Body of pancreas (tissue), 4 donors: ENCODE measurements at regions not wholly inside any gene's neighbourhood (a gene's known extent, or its start where the extent isn't known, plus 50 kb on each side); places are given as distances from the start of the nearest gene placed in this dataset.

Experiments used
- ATAC-seq: fragments of 150-250 bp; one replicate; pipeline ENCODE4 v1.9.1; 2016
- DNase-seq, 4 donors: peaks; one replicate each; pipeline ENCODE4 v3.0.0-alpha.2; 2019
- H3K27ac ChIP-seq, 4 donors: fragments of 200-600 bp; sonication (generic); 1 replicate in 3 of 4; 2 replicates in 1 of 4; pipeline versions ENCODE4 v1.5.1 to v1.6.1; 2016 to 2019; ENCODE audit warnings: mild to moderate bottlenecking in 1 of 4, mixed read lengths in 1 of 4, moderate library complexity in 1 of 4
- H3K27me3 ChIP-seq, 2 donors: fragments of 200-600 bp; sonication (generic); one replicate each; pipeline ENCODE4 v1.6.0; 2016; ENCODE audit warnings: mild to moderate bottlenecking in 1 of 2
- H3K36me3 ChIP-seq, 2 donors: fragments of 200-600 bp; sonication (generic); replicated peaks in 1 of 2; 2 replicates each; pipeline ENCODE4 v1.5.1; 2016; ENCODE audit warnings: low read depth in 2 of 2; ENCODE audit not compliant: insufficient read depth in 1 of 2
- H3K4me1 ChIP-seq: fragments of 200-600 bp; sonication (generic); one replicate; pipeline ENCODE4 v1.6.0; 2016
- H3K4me3 ChIP-seq, 2 donors: fragments of 200-600 bp; sonication (generic); 1 replicate in 1 of 2; 2 replicates in 1 of 2; pipeline ENCODE4 v1.5.1; 2016 to 2019
- H3K9me3 ChIP-seq, 3 donors: fragments of 200-600 bp; sonication (generic); 1 replicate in 2 of 3; 2 replicates in 1 of 3; pipeline ENCODE4 v1.5.1; 2016
- POLR2A ChIP-seq, 3 donors: fragments of 450-650 bp; IDR thresholded peaks; one replicate each; pipeline ENCODE4 v1.6.1; 2016; ENCODE audit warnings: antibody characterized with exemption in 3 of 3, mild to moderate bottlenecking in 2 of 3
- WGBS, 2 donors: methylation state at CpG; one replicate each; pipeline ENCODE4 v1.1.5; 2017; 5-methylcytosine and 5-hydroxymethylcytosine counted together
- intact Hi-C: fragments of 100-400 bp; cut with DNase I; formaldehyde crosslinking; loops from one replicate; pipeline ENCODE4 v1.15.1; 2023
- TF ChIP-seq, protein P1 (sequence below), 7 experiments: fragments of 450-650 bp in 4 of 7; fragments of 200-600 bp in 3 of 7; sonication (generic) in 3 of 7; IDR thresholded peaks; one replicate each; pipeline ENCODE4 v1.5.1; 2016 to 2019; ENCODE audit warnings: antibody characterized with exemption in 7 of 7

DNA sequence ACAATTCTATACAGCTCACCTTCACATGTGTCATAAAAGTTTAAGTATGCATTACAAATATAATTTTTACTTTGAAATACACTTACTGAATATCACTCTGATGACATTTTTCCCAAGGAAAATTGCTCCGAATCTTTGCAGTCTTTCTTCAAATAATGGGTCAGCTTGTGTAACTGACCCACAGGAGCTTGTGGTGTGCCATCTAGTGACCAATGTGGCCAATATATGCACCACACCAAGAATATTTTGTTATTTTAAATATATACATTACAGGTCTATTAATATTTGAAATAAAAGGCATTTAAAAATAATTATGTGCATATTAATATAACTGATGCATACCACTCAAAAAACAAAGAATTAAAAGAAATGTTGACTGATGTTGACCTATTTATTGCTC is 271.4 kb downstream of the TBX15 start:
- TF ChIP-seq, protein P1, sequence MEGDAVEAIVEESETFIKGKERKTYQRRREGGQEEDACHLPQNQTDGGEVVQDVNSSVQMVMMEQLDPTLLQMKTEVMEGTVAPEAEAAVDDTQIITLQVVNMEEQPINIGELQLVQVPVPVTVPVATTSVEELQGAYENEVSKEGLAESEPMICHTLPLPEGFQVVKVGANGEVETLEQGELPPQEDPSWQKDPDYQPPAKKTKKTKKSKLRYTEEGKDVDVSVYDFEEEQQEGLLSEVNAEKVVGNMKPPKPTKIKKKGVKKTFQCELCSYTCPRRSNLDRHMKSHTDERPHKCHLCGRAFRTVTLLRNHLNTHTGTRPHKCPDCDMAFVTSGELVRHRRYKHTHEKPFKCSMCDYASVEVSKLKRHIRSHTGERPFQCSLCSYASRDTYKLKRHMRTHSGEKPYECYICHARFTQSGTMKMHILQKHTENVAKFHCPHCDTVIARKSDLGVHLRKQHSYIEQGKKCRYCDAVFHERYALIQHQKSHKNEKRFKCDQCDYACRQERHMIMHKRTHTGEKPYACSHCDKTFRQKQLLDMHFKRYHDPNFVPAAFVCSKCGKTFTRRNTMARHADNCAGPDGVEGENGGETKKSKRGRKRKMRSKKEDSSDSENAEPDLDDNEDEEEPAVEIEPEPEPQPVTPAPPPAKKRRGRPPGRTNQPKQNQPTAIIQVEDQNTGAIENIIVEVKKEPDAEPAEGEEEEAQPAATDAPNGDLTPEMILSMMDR (IDR thresholded peaks at IDR 0.05) = peak in 6 of 7 experiments; percentile 11 to 43 (median 20)
- no peak for TF ChIP-seq POLR2A (IDR thresholded peaks at IDR 0.05)
- 34 to 37% methylated on average over 1 of the region's 1 CpG for WGBS, 2 donors
- intact Hi-C loops = no loop called here
- H3K4me3 ChIP-seq = no peak overlapping the region
- no peaks in the 10 kb centered on the region for H3K27me3 ChIP-seq
- ATAC-seq = no peak
- peak in 2 of 4 donors; percentile 3 to 13 for DNase-seq
- H3K36me3 ChIP-seq = no peaks in the 10 kb centered on the region
- H3K27ac ChIP-seq = no peak overlapping the region
- no peaks in the 10 kb centered on the region for H3K9me3 ChIP-seq
- no peaks in the 10 kb centered on the region for H3K4me1 ChIP-seq

DNA sequence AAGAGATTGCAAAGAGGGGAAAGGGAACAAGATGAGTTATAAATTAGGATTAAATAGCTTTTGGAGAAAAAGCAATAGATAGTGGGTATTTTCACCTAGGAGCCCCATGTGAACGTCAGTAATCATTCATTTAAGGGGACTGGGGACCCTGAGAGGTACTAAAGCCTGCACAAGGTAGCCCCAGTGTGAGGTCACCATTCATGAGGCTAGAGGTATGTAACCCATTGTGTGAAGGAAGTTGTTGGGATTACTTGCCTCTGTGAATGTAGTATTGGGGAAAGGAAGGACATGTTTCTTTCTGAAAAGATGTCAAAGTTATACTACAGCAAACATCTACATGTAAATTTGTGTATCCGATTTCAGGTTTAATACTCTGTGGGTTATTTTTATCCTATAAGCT is 276.8 kb downstream of the TBX15 start:
- TF ChIP-seq POLR2A (IDR thresholded peaks at IDR 0.05) = no peak
- TF ChIP-seq, protein P1 (IDR thresholded peaks at IDR 0.05) = no peak
- no peak for ATAC-seq
- H3K27ac ChIP-seq = no peak overlapping the region
- intact Hi-C loops = no loop called here
- H3K36me3 ChIP-seq = no peaks in the 10 kb centered on the region
- no peaks in the 10 kb centered on the region for H3K9me3 ChIP-seq
- DNase-seq = no peak
- no peaks in the 10 kb centered on the region for H3K27me3 ChIP-seq
- H3K4me1 ChIP-seq = no peaks in the 10 kb centered on the region
- no peak overlapping the region for H3K4me3 ChIP-seq
- WGBS, 2 donors = 28 to 49% methylated on average over 2 of the region's 2 CpGs

DNA sequence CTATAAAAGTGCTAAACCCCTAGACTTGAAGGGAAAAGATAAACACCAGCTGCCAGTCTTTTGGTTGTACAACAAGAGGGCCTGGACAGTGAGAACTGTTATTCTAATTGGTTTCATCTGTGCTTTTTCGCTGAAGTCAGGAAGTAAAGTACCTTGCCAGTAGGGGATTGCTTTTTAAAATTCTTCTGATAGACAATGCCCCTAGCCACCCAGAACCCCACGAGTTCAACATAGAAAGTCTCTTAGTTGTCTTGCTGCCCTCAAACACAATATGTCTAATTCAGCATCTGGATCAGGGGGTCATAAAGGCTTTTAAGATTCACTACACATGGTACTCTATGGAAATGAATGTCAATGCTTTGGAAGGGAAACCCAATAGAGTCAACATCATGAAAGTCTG is 289.2 kb downstream of the TBX15 start:
- no peaks in the 10 kb centered on the region for H3K4me1 ChIP-seq
- intact Hi-C loops = no loop called here
- no peak for ATAC-seq
- no peak for DNase-seq
- H3K9me3 ChIP-seq = no peaks in the 10 kb centered on the region
- WGBS, 2 donors = 38 to 58% methylated on average over 2 of the region's 2 CpGs
- no peak for TF ChIP-seq POLR2A (IDR thresholded peaks at IDR 0.05)
- TF ChIP-seq, protein P1 (IDR thresholded peaks at IDR 0.05) = no peak
- H3K36me3 ChIP-seq = no peaks in the 10 kb centered on the region
- no peak overlapping the region for H3K4me3 ChIP-seq
- H3K27ac ChIP-seq = no peak overlapping the region
- no peaks in the 10 kb centered on the region for H3K27me3 ChIP-seq

DNA sequence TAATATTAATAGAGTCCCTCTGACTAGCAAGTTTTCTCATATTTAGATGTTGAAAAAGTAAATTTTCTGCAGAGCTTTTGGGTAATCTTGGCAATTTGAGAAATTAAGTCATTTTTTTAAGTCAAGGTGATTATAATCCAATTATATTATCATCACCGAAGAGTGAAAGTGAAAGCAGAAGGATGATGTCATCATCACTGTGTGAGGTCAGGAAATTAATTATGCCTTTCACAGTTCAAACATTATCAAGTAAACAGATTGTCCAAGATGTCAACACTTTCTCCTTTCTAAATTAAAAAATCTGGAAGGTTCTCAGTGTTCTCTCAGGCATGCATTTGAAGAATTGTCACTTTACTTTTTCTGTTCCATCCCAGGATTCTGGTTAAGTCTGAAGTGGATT is 296.0 kb downstream of the TBX15 start:
- Histone ChIP-seq H3K27me3 (no peaks in the 10 kb centered on the region), H3K9me3 (no peaks in the 10 kb centered on the region), H3K27ac (no peak overlapping the region), H3K4me1 (no peaks in the 10 kb centered on the region), H3K4me3 (no peak overlapping the region), H3K36me3 (no peaks in the 10 kb centered on the region)
- no peak for TF ChIP-seq POLR2A (IDR thresholded peaks at IDR 0.05)
- TF ChIP-seq, protein P1 (IDR thresholded peaks at IDR 0.05) = no peak
- ATAC-seq = no peak
- intact Hi-C loops = no loop called here
- no peak for DNase-seq
- 59 to 70% methylated on average over 1 of the region's 1 CpG for WGBS, 2 donors

DNA sequence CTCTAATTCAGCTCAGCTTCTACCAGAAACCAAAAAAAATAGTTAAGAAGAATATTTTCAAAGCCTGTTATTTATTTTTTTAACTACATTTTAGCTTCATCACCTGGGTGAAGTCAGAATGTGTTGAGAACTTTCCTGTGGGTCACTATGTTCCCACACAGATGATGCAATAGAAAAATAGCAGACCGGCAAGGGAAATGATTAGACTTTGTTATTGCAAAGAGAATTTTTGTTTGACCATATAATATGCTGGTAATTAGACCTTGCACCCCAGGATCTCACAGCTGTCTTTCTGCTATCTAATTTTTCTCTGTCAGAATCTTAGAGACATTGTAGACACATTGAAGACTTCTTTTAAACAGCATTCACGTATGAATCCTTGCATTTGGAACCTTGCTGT is 299.3 kb downstream of the TBX15 start:
- 52 to 54% methylated on average over 2 of the region's 2 CpGs for WGBS, 2 donors
- intact Hi-C loops = no loop called here
- ATAC-seq = no peak

More for the DNA sequence above, 299.3 kb downstream of the TBX15 start:
- DNase-seq = no peak
- Histone ChIP-seq H3K36me3 (no peaks in the 10 kb centered on the region), H3K4me1 (no peaks in the 10 kb centered on the region), H3K27ac (no peak overlapping the region), H3K27me3 (no peaks in the 10 kb centered on the region), H3K4me3 (no peak overlapping the region), H3K9me3 (no peaks in the 10 kb centered on the region)
- no peak for TF ChIP-seq POLR2A (IDR thresholded peaks at IDR 0.05)
- TF ChIP-seq, protein P1 (IDR thresholded peaks at IDR 0.05) = no peak
